ENCODE measurements at regions not wholly inside any gene's neighbourhood (a gene's known extent, or its start where the extent isn't known, plus 50 kb on each side); places are given as distances from the start of the nearest gene placed in this dataset.

DNA sequence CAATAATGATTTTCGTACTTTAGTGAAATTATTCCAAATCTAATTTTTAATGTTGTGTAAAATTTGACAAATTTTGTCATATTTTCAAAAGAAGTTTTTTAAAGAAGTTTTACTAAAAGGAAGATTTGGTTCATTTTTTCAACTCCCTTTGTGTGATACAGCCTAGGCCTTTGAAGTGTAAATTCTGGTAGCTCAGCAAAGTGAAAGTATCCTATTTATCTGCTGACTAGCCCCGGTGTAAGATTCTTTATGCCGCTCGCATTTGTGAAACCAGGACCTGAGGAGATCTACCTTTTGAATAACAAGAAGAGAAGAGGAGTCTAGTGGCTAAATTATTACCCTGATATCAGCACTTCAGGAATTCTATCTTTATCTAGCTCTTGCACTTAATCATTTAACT, 177.4 kb downstream of the JRKL start:
- TF ChIP-seq, protein P1, sequence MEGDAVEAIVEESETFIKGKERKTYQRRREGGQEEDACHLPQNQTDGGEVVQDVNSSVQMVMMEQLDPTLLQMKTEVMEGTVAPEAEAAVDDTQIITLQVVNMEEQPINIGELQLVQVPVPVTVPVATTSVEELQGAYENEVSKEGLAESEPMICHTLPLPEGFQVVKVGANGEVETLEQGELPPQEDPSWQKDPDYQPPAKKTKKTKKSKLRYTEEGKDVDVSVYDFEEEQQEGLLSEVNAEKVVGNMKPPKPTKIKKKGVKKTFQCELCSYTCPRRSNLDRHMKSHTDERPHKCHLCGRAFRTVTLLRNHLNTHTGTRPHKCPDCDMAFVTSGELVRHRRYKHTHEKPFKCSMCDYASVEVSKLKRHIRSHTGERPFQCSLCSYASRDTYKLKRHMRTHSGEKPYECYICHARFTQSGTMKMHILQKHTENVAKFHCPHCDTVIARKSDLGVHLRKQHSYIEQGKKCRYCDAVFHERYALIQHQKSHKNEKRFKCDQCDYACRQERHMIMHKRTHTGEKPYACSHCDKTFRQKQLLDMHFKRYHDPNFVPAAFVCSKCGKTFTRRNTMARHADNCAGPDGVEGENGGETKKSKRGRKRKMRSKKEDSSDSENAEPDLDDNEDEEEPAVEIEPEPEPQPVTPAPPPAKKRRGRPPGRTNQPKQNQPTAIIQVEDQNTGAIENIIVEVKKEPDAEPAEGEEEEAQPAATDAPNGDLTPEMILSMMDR (IDR thresholded peaks at IDR 0.05; ENCODE audit: low read depth, low read length), result no peak
- TF ChIP-seq POLR2A (IDR thresholded peaks at IDR 0.05; ENCODE audit: extremely low read depth, insufficient read length), result no peak
- no peak for TF ChIP-seq MYC (IDR thresholded peaks at IDR 0.05; ENCODE audit: low read depth, low read length)

Data from NB4 (cell line).